NCI-H2029 (cell line): ENCODE measurements at regions not wholly inside any gene's neighbourhood (a gene's known extent, or its start where the extent isn't known, plus 50 kb on each side); places are given as distances from the start of the nearest gene placed in this dataset.

Experiments
- DNase-seq: peaks from one replicate; lab custom pipeline; 2025; lab: John Stamatoyannopoulos, UW

- no peak for DNase-seq
Observed at GRCh38 chr6:26149240-26149639, 62.0 kb downstream of the HFE start.

- DNase-seq: no peak
Observed at GRCh38 chr6:26152226-26153101, 65.2 kb downstream of the HFE start.

- peak; percentile 62 for DNase-seq
Observed at GRCh38 chr6:26155061-26155930, 68.1 kb downstream of the HFE start.

- DNase-seq: peak; percentile 94
Observed at GRCh38 chr6:26156105-26156849, 69.0 kb downstream of the HFE start.

GRCh38 chr6:26156850-26157250, 69.6 kb downstream of the HFE start:
- DNase-seq: peak; percentile 75

- peak; percentile 100 for DNase-seq
Observed at GRCh38 chr6:26157251-26158075, 70.2 kb downstream of the HFE start.

GRCh38 chr6:26158076-26158580, 70.9 kb downstream of the HFE start:
- DNase-seq: no peak

GRCh38 chr6:26158581-26159356, 71.5 kb downstream of the HFE start:
- DNase-seq: peak; percentile 28

GRCh38 chr6:26159357-26160273, 72.4 kb downstream of the HFE start:
- DNase-seq: peak; percentile 29

- DNase-seq: no peak
Observed at GRCh38 chr6:26161322-26161721, 74.1 kb downstream of the HFE start.

GRCh38 chr6:26162399-26162798, 75.2 kb downstream of the HFE start:
- no peak for DNase-seq

- no peak for DNase-seq
Observed at GRCh38 chr6:26163427-26164119, 76.3 kb downstream of the HFE start.

GRCh38 chr6:26164120-26164505, 76.9 kb downstream of the HFE start:
- no peak for DNase-seq

GRCh38 chr6:26165261-26165790, 78.1 kb downstream of the HFE start:
- no peak for DNase-seq

- DNase-seq: no peak
Observed at GRCh38 chr6:26170181-26170580, 83.0 kb downstream of the HFE start.

GRCh38 chr6:26170951-26171841, 84.0 kb downstream of the HFE start:
- DNase-seq: no peak

GRCh38 chr6:26172608-26172968, 85.4 kb downstream of the HFE start:
- DNase-seq: peak; percentile 33

- DNase-seq: no peak
Observed at GRCh38 chr6:26173836-26174145, 86.6 kb downstream of the HFE start.
